ENCODE measurements at regions not wholly inside any gene's neighbourhood (a gene's known extent, or its start where the extent isn't known, plus 50 kb on each side); places are given as distances from the start of the nearest gene placed in this dataset.

DNA sequence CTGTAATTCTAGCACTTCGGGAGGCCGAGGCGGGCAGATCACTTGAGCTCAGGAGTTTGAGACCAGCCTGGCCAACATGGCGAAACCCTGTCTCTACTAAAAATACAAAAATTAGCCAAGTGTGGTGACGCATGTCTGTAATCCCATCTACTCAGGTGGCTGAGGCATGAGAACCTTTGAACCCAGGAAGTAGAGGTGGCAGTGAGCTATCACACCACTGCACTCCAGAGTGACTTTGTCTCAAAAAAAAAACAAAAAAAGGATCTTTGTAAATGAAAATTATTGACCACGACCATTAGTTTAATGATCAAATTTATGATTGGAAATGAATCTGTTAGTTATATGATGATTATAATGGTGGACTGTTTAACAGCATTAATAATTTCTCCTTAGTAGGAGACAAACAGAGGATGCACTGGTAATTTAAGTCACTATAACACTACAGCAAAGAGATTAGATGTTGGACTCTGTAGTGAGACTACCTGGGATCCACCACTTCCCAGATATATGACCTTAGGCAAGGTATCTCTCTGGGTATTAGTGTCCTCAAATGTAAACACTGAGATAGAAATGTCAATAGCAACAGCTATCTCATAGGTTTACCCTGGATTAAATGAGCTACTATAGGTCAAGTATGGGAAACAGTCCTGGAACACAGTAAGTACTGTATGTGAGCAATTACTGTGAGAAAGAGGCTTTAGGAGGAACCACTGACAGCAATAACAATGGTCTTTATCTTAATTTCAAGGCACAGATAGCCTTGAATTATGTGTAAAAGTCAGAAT is 214.7 kb downstream of the NOVA1 start:
- TF ChIP-seq, protein P1, sequence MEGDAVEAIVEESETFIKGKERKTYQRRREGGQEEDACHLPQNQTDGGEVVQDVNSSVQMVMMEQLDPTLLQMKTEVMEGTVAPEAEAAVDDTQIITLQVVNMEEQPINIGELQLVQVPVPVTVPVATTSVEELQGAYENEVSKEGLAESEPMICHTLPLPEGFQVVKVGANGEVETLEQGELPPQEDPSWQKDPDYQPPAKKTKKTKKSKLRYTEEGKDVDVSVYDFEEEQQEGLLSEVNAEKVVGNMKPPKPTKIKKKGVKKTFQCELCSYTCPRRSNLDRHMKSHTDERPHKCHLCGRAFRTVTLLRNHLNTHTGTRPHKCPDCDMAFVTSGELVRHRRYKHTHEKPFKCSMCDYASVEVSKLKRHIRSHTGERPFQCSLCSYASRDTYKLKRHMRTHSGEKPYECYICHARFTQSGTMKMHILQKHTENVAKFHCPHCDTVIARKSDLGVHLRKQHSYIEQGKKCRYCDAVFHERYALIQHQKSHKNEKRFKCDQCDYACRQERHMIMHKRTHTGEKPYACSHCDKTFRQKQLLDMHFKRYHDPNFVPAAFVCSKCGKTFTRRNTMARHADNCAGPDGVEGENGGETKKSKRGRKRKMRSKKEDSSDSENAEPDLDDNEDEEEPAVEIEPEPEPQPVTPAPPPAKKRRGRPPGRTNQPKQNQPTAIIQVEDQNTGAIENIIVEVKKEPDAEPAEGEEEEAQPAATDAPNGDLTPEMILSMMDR (IDR thresholded peaks at IDR 0.05), result no peak
- TF ChIP-seq POLR2AphosphoS5 (IDR thresholded peaks at IDR 0.05) (no peak), POLR2A (IDR thresholded peaks at IDR 0.05) (no peak), EP300 (IDR thresholded peaks at IDR 0.05) (no peak)

Data from gastroesophageal sphincter (tissue), 3 donors.